ENCODE measurements at regions not wholly inside any gene's neighbourhood (a gene's known extent, or its start where the extent isn't known, plus 50 kb on each side); places are given as distances from the start of the nearest gene placed in this dataset.
"Not testable (repeated sequence)": the region's sequence is repeated elsewhere in the genome, so short reads cannot be mapped to it uniquely, and the experiment has no call there.

DNA sequence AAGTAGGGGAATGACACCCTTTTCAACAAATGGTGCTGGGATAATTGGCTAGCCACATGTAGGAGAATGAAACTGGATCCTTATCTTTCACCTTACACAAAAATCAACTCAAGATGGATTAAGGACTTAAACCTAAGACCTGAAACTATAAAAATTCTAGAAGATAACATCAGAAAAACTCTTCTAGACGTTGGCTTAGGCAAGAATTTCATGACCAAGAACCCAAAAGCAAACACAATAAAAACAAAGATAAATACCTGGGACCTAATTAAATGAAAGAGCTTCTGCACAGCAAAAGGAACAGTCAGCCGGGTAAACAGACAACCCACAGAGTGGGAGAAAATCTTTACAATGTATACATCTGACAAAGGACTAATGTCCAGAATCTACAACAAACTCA, 345.5 kb downstream of the GPD2 start:
- H3K4me1 Mint-ChIP-seq; H3K36me3 Mint-ChIP-seq; H3K4me3 Mint-ChIP-seq; DNase-seq (ENCODE audit: low spot score in 2 of 2); H3K27ac Mint-ChIP-seq; ATAC-seq; H3K9me3 Mint-ChIP-seq: not testable (repeated sequence)

DNA sequence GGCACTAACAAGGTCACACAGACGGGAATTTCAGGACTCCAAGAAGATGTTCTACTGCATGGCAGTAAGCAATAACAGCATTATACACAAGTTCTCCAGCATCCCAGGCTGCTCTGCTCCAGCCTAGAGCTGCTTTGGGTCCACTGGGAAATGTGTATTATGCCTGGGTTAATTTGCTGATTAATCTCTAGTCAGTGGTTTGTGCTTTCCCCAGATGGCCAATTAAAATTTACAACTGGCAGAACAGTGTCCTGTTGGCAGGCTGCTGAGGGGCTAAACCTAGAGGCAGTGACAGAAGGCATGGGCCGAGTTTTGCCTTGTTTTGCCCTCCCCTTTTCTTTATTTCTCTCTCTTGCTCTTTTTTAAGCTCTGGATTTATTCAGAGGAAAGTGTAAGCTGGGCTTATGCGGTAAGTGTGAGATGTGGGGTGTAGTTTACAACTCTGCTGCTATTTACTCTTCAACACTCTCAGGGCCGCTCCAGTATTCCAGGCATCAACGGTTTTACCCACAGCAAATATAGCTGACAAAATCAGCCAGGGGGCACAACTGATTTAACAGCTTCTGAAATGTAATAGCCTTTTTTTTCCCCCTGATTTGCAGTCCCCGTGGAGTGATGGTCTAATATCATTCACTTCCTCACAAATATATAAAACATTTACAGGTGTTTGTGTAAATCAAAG, 348.0 kb downstream of the GPD2 start:
- DNase-seq (ENCODE audit: low spot score in 2 of 2): no peak
- Mint-ChIP-seq H3K4me1 (no peaks in the 10 kb centered on the region), H3K36me3 (no peaks in the 10 kb centered on the region)

GRCh38 chr2:156787517-156787916, 351.3 kb downstream of the GPD2 start:
- DNase-seq (ENCODE audit: low spot score in 2 of 2): no peak
- Mint-ChIP-seq H3K4me1 (no peaks in the 10 kb centered on the region), H3K9me3 (no peaks in the 10 kb centered on the region), H3K4me3 (no peak overlapping the region), H3K27ac (no peak overlapping the region), H3K36me3 (no peaks in the 10 kb centered on the region)
- no peak for ATAC-seq

More for the DNA sequence above, 348.0 kb downstream of the GPD2 start:
- no peaks in the 10 kb centered on the region for H3K9me3 Mint-ChIP-seq
- H3K27ac Mint-ChIP-seq: no peak overlapping the region
- ATAC-seq: no peak
- no peak overlapping the region for H3K4me3 Mint-ChIP-seq

- Mint-ChIP-seq H3K27ac (no peak overlapping the region), H3K9me3 (no peaks in the 10 kb centered on the region), H3K4me1 (no peaks in the 10 kb centered on the region), H3K4me3 (no peak overlapping the region), H3K36me3 (no peaks in the 10 kb centered on the region)
- no peak for DNase-seq (ENCODE audit: low spot score in 2 of 2)
- no peak for ATAC-seq
Observed at GRCh38 chr2:156790343-156791037, 354.3 kb downstream of the GPD2 start.

- H3K27ac Mint-ChIP-seq: no peak overlapping the region
- DNase-seq (ENCODE audit: low spot score in 2 of 2): no peak
- ATAC-seq: no peak
- no peaks in the 10 kb centered on the region for H3K36me3 Mint-ChIP-seq
- H3K9me3 Mint-ChIP-seq: no peaks in the 10 kb centered on the region
- no peaks in the 10 kb centered on the region for H3K4me1 Mint-ChIP-seq
- H3K4me3 Mint-ChIP-seq: no peak overlapping the region
Observed at GRCh38 chr2:156792242-156792840, 356.2 kb downstream of the GPD2 start.

DNA sequence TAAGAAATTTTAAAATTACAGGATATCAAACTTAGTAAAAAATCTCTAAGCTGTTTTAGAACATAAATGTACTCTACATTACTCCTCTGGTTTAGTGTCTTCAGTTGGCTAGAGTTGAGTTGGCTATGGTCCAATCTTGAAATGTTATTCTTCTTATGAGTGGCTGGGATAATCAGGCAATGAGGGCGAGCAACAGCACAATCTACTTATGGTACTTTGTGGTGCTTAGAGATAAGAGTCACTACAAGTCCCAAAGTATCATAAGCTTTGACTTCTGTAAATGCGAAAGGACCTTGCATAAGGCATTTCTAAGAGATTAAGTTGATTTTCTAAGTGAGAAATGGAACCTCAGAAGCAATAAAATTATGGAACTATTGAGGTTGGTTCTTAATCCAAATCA, 361.7 kb downstream of the GPD2 start:
- H3K4me3 Mint-ChIP-seq: no peak overlapping the region
- ATAC-seq (no peak), DNase-seq (ENCODE audit: low spot score in 2 of 2) (no peak)
- H3K27ac Mint-ChIP-seq: no peak overlapping the region
- H3K4me1 Mint-ChIP-seq: no peaks in the 10 kb centered on the region
- H3K36me3 Mint-ChIP-seq: no peaks in the 10 kb centered on the region
- H3K9me3 Mint-ChIP-seq: no peaks in the 10 kb centered on the region

DNA sequence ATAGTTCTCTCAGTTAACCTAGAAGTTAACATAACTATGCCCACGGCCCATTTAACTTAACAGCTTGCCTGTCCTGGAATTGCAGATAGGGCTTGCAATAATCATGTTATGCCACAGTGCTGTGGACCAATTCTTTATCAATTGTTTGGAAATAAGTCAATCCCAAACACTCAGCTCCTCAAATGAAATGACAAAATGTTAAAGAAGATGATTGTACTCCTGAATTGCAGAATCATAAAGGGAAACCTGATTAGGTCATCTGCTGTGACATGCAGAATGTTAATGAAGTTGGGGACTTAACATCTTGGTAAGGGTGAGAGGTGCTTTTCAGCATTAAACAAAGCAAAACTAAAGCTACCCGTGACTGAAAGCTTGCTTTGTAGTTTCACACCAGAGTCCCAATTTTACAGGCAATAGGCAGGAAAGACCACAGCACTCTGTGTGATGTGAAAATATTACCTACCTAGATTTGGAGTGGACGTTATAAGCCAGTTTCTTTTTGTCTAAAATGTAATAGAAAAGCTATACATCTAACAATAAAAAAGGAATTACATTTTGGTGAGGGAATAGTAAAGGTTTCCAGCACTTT, 364.0 kb downstream of the GPD2 start:
- ATAC-seq (peak; percentile 43), DNase-seq (ENCODE audit: low spot score in 2 of 2) (no peak)
- Mint-ChIP-seq H3K27ac (no peak overlapping the region), H3K9me3 (no peaks in the 10 kb centered on the region), H3K4me1 (no peaks in the 10 kb centered on the region), H3K4me3 (no peak overlapping the region), H3K36me3 (no peaks in the 10 kb centered on the region)

DNA sequence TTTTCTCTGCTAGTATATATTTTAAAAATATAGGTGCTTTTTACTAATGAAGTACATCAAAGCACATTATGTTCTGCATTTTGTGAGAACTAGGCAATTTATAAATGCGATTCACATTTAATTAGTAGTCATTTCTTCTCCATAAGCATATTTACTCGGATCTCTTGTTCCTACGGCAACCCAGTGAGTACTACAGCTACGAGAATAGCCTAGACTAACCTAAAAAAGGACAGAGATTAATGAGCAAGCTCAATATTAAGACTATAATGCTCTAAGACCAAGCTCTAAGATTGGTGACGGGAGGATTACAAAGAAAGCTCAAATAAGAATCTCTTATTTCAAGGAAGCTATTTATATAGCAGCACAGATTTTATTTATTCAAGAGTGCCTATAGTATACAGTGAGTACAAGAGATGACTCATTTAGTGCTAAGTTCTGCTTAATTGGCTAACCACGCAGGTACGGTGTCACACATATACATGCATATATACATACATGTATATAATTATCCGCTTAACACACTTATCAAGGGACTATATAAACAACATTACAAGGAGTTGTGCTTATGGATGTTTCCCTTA, 364.7 kb downstream of the GPD2 start:
- Mint-ChIP-seq H3K9me3 (no peaks in the 10 kb centered on the region), H3K27ac (no peak overlapping the region), H3K4me1 (no peaks in the 10 kb centered on the region), H3K36me3 (no peaks in the 10 kb centered on the region), H3K4me3 (no peak overlapping the region)
- ATAC-seq: no peak
- no peak for DNase-seq (ENCODE audit: low spot score in 2 of 2)

DNA sequence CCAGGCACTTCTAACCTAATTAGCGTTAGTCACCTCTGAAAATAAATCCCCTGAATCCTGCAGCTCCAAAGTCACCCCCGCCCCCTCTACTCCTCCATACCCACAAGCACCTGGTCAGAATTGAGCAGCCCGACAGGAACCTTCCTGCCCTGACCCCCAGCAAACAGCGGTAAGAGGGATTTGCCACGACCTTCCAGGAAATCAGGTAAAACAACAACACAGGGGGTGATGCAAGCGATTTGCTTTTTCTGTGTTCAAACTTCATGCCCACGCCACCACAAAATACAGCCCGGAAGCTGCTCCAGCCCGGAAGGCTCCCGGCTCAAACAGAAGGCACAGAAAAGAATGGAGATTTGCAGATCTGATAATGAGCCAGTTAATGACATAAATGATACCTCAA, 367.1 kb downstream of the GPD2 start:
- DNase-seq (ENCODE audit: low spot score in 2 of 2): no peak
- Mint-ChIP-seq H3K36me3 (no peaks in the 10 kb centered on the region), H3K27ac (no peak overlapping the region), H3K4me3 (no peak overlapping the region), H3K9me3 (peaks cover 4% of the 10 kb centered on the region), H3K4me1 (no peaks in the 10 kb centered on the region)
- ATAC-seq: no peak

DNA sequence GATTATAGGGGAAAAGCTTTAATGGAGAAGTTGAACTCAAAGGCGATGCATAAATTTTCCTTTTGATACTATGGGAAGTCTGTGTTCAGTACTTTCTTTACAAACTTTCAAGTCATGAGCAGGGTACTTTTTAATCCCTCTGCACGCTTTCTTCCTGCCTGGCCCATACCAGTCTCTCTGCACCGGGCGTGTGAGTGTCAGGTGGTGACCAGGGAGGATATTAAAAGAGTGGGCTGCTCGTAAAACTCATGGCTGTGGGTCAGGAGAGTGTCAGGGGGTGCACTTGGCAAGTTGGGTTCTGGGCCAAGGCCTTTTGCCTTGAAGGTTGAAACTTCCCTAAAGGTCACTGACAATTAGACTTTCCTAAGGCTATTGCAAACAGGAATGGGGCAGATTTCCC, 367.8 kb downstream of the GPD2 start:
- no peaks in the 10 kb centered on the region for H3K4me1 Mint-ChIP-seq
- no peak overlapping the region for H3K27ac Mint-ChIP-seq
- H3K4me3 Mint-ChIP-seq: no peak overlapping the region
- no peak for ATAC-seq
- DNase-seq (ENCODE audit: low spot score in 2 of 2): no peak
- H3K36me3 Mint-ChIP-seq: no peaks in the 10 kb centered on the region
- H3K9me3 Mint-ChIP-seq: peaks cover 4% of the 10 kb centered on the region

- H3K27ac Mint-ChIP-seq: no peak overlapping the region
- H3K36me3 Mint-ChIP-seq: no peaks in the 10 kb centered on the region
- DNase-seq (ENCODE audit: low spot score in 2 of 2): no peak
- H3K4me3 Mint-ChIP-seq: no peak overlapping the region
- peaks cover 4% of the 10 kb centered on the region for H3K9me3 Mint-ChIP-seq
- no peak for ATAC-seq
- no peaks in the 10 kb centered on the region for H3K4me1 Mint-ChIP-seq
Observed at GRCh38 chr2:156810094-156810493, 373.9 kb downstream of the GPD2 start.

- ATAC-seq (no peak), DNase-seq (ENCODE audit: low spot score in 2 of 2) (no peak)
- Mint-ChIP-seq H3K4me3 (no peak overlapping the region), H3K27ac (no peak overlapping the region), H3K9me3 (peaks cover 4% of the 10 kb centered on the region), H3K4me1 (no peaks in the 10 kb centered on the region), H3K36me3 (no peaks in the 10 kb centered on the region)
Observed at GRCh38 chr2:156812496-156812895, 376.3 kb downstream of the GPD2 start.

GRCh38 chr2:156817430-156817829, 381.3 kb downstream of the GPD2 start:
- Mint-ChIP-seq H3K36me3 (no peaks in the 10 kb centered on the region), H3K27ac (no peak overlapping the region), H3K9me3 (no peaks in the 10 kb centered on the region), H3K4me3 (no peak overlapping the region), H3K4me1 (no peaks in the 10 kb centered on the region)
- ATAC-seq: no peak
- DNase-seq (ENCODE audit: low spot score in 2 of 2): no peak

DNA sequence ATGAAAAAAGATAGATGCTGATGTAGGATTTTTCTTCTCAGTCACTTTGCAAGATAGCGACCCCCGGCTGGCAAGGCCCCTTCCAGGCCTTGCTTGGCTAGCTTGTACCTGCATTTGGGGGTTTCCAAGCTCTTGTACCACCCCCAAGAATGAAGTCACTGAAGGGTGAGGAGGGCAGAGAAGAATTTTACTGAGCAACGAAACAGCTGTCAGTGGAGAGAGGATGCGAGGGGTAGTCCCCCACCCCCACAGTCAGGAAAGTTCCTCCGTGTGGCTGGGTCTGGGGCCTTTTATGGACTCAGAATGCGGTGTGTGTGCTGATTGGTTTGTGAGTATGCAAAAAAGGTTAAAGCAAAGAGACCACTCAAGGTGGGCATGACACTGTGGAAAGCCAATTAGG, 382.0 kb downstream of the GPD2 start:
- no peak for ATAC-seq
- no peak overlapping the region for H3K4me3 Mint-ChIP-seq
- H3K4me1 Mint-ChIP-seq: no peaks in the 10 kb centered on the region
- no peaks in the 10 kb centered on the region for H3K9me3 Mint-ChIP-seq
- no peak overlapping the region for H3K27ac Mint-ChIP-seq
- no peak for DNase-seq (ENCODE audit: low spot score in 2 of 2)
- no peaks in the 10 kb centered on the region for H3K36me3 Mint-ChIP-seq

- no peak overlapping the region for H3K4me3 Mint-ChIP-seq
- DNase-seq (ENCODE audit: low spot score in 2 of 2) (no peak), ATAC-seq (no peak)
- no peaks in the 10 kb centered on the region for H3K9me3 Mint-ChIP-seq
- H3K36me3 Mint-ChIP-seq: no peaks in the 10 kb centered on the region
- no peaks in the 10 kb centered on the region for H3K4me1 Mint-ChIP-seq
- H3K27ac Mint-ChIP-seq: no peak overlapping the region
Observed at GRCh38 chr2:156818944-156819343, 382.8 kb downstream of the GPD2 start.
